HepG2 (cell line): ENCODE measurements at regions not wholly inside any gene's neighbourhood (a gene's known extent, or its start where the extent isn't known, plus 50 kb on each side); places are given as distances from the start of the nearest gene placed in this dataset.

Experiments
- ATAC-seq: fragments of 200-7000 bp; cut with Tn5 transposase; 3 replicates; pipeline ENCODE4 v1.9.1; 2020; ENCODE audit warnings: mild to moderate bottlenecking, moderate library complexity
- BruUV-seq: library from RNA; stranded (reverse); fragments of 400-500 nt; replicated peaks from 2 replicates; lab custom pipeline; 2021; lab: Mats Ljungman, UMichigan
- CTCF ChIA-PET: fragments of 300-600 bp; formaldehyde crosslinking; extraction: SDS; loops from one replicate; lab custom pipeline; 2021; ENCODE audit warnings: low total read pairs, inconsistent platforms, low intra/inter-chr PET ratio; lab: Yijun Ruan, JAX
- POLR2A ChIA-PET: fragments of 350-600 bp; sonication (Branson Sonifier 250); formaldehyde crosslinking; loops from one replicate; lab custom pipeline; 2020; ENCODE audit warnings: antibody characterized with exemption, inconsistent platforms; lab: Yijun Ruan, JAX
- DNase-seq: peaks from one replicate; pipeline ENCODE4 v3.0.0-alpha.2; 2015; ENCODE audit warnings: low spot score
- FAIRE-seq: peaks from 3 replicates; lab custom pipeline; 2011; peaks lifted over from hg19 to GRCh38; lab: Jason Lieb, UNC
- H2AFZ ChIP-seq: one replicate; pipeline ENCODE4 v1.6.1; 2011; ENCODE audit warnings: low read length, inconsistent platforms
- H3K27ac ChIP-seq: fragments of 300-600 bp; 3 replicates; pipeline ENCODE4 v1.8.0; 2011; ENCODE audit warnings: mixed run types, mild to moderate bottlenecking, mixed read lengths, low read length, inconsistent platforms; ENCODE audit not compliant: insufficient read depth; ENCODE audit errors: extremely low read length
- H3K27me3 ChIP-seq, 2 experiments: fragments of 200-600 bp in 1 of 2; 2 replicates in 1 of 2; 3 replicates in 1 of 2; pipeline versions ENCODE4 v1.6.0 to v1.8.0; 2011; ENCODE audit warnings: low read length in 2 of 2, mild to moderate bottlenecking in 2 of 2, moderate library complexity in 2 of 2, inconsistent platforms in 1 of 2; ENCODE audit not compliant: insufficient read depth in 2 of 2, control insufficient read depth in 1 of 2
- H3K36me3 ChIP-seq, 2 experiments: fragments of 200-600 bp in 1 of 2; replicated peaks in 1 of 2; 2 replicates in 1 of 2; 3 replicates in 1 of 2; pipeline versions ENCODE4 v1.5.1 to v1.8.0; 2011; ENCODE audit warnings: low read length in 2 of 2, inconsistent platforms in 1 of 2; ENCODE audit not compliant: insufficient read depth in 2 of 2, control insufficient read depth in 1 of 2
- H3K4me1 ChIP-seq: 2 replicates; pipeline ENCODE4 v1.5.1; 2012; ENCODE audit warnings: low read length, inconsistent platforms; ENCODE audit not compliant: insufficient read depth
- H3K4me2 ChIP-seq: 2 replicates; pipeline ENCODE4 v1.6.0; 2011; ENCODE audit warnings: low read depth, low read length, inconsistent platforms
- H3K4me3 ChIP-seq, 3 experiments: fragments of 200-600 bp in 1 of 3; sonication (generic), shearing (Covaris generic) in 1 of 3; replicated peaks in 1 of 3; 2 replicates each; pipeline ENCODE4 v1.5.1; 2011 to 2016; ENCODE audit warnings: low read length in 3 of 3, inconsistent platforms in 2 of 3, low read depth in 2 of 3, mild to moderate bottlenecking in 2 of 3, control low read depth in 1 of 3, mixed read lengths in 1 of 3; ENCODE audit not compliant: insufficient read depth in 1 of 3
- H3K79me2 ChIP-seq: one replicate; pipeline ENCODE4 v1.6.1; 2011; ENCODE audit warnings: low read length, inconsistent platforms; ENCODE audit not compliant: insufficient read depth
- H3K9ac ChIP-seq: 2 replicates; pipeline ENCODE4 v1.6.0; 2011; ENCODE audit warnings: mild to moderate bottlenecking, low read depth, low read length, inconsistent platforms; ENCODE audit not compliant: insufficient read depth
- H3K9me3 ChIP-seq: 2 replicates; pipeline ENCODE4 v1.5.1; 2012; ENCODE audit warnings: mild to moderate bottlenecking, low read length
- H4K20me1 ChIP-seq: 2 replicates; pipeline ENCODE4 v1.6.0; 2011; ENCODE audit warnings: inconsistent platforms, mild to moderate bottlenecking, low read length, moderate library complexity; ENCODE audit not compliant: insufficient read depth
- IKZF1 ChIP-seq: fragments of 450-650 bp; IDR thresholded peaks from 2 replicates; pipeline ENCODE4 v1.7.1; 2016
- MEIS2 ChIP-seq: sonication (generic); formaldehyde crosslinking; IDR thresholded peaks from 2 replicates; pipeline ENCODE4 v1.9.0; 2021; ENCODE audit warnings: mild to moderate bottlenecking, missing genetic modification reagents
- PAWR ChIP-seq: sonication (generic); formaldehyde crosslinking; IDR thresholded peaks from 2 replicates; pipeline ENCODE4 v1.4.0; 2020; ENCODE audit warnings: missing genetic modification reagents, mild to moderate bottlenecking, borderline replicate concordance
- PRMT3 ChIP-seq: sonication (generic); formaldehyde crosslinking; IDR thresholded peaks from 2 replicates; pipeline ENCODE4 v1.8.1; 2022; ENCODE audit warnings: low read depth, mild to moderate bottlenecking, moderate library complexity, missing genetic modification reagents, borderline replicate concordance
- SALL2 ChIP-seq: sonication (generic); formaldehyde crosslinking; IDR thresholded peaks from 2 replicates; pipeline ENCODE4 v1.8.1; 2023; ENCODE audit warnings: mild to moderate bottlenecking, missing genetic modification reagents, inconsistent platforms
- SKI ChIP-seq: fragments of 450-650 bp; IDR thresholded peaks from one replicate; pipeline ENCODE4 v1.6.1; 2018; ENCODE audit warnings: mild to moderate bottlenecking; ENCODE audit not compliant: partially characterized antibody
- SNAPC2 ChIP-seq: sonication (generic); formaldehyde crosslinking; IDR thresholded peaks from 2 replicates; pipeline ENCODE4 v1.8.1; 2022; ENCODE audit warnings: mild to moderate bottlenecking, missing genetic modification reagents
- SRY ChIP-seq: sonication (generic); formaldehyde crosslinking; IDR thresholded peaks from 2 replicates; pipeline ENCODE4 v1.8.0; 2022; ENCODE audit warnings: mild to moderate bottlenecking, missing genetic modification reagents
- XBP1 ChIP-seq: sonication (generic); formaldehyde crosslinking; IDR thresholded peaks from 2 replicates; pipeline ENCODE4 v1.5.0; 2020; ENCODE audit warnings: missing genetic modification reagents
- ZC3H13 ChIP-seq: sonication (generic); formaldehyde crosslinking; IDR thresholded peaks from 2 replicates; pipeline ENCODE4 v1.8.1; 2023; ENCODE audit warnings: mild to moderate bottlenecking, missing genetic modification reagents, moderate library complexity
- ZNF296 ChIP-seq: sonication (generic); formaldehyde crosslinking; conservative IDR thresholded peaks from 2 replicates; pipeline ENCODE4 v1.5.0; 2020; ENCODE audit warnings: mild to moderate bottlenecking, missing genetic modification reagents
- ZNF333 ChIP-seq: sonication (generic); formaldehyde crosslinking; IDR thresholded peaks from 2 replicates; pipeline ENCODE4 v1.4.0; 2020; ENCODE audit warnings: mild to moderate bottlenecking, missing genetic modification reagents, borderline replicate concordance
- ZNF549 ChIP-seq: sonication (generic); formaldehyde crosslinking; IDR thresholded peaks from 2 replicates; pipeline ENCODE4 v1.5.0; 2020; ENCODE audit warnings: missing genetic modification reagents
- ZNF619 ChIP-seq: sonication (generic); formaldehyde crosslinking; IDR thresholded peaks from 2 replicates; pipeline ENCODE4 v1.4.0; 2020; ENCODE audit warnings: mild to moderate bottlenecking, missing genetic modification reagents
- ZNF816 ChIP-seq: sonication (generic); formaldehyde crosslinking; IDR thresholded peaks from 2 replicates; pipeline ENCODE4 v1.8.0; 2022; ENCODE audit warnings: missing genetic modification reagents, mild to moderate bottlenecking, borderline replicate concordance
- WGBS: methylation state at CpG from one replicate; pipeline ENCODE4 v1.1.6; 2017; ENCODE audit warnings: low lambda C conversion rate; 5-methylcytosine and 5-hydroxymethylcytosine counted together
- in situ Hi-C: cut with HindIII; loops from 2 replicates; pipeline ENCODE4 v1.10.0; 2017; ENCODE audit warnings: low pct_unique_long_range_greater_than_20kb; ENCODE audit not compliant: extremely low pct_ligation_motif_present
- intact Hi-C: fragments of 100-400 bp; cut with micrococcal nuclease; formaldehyde crosslinking; loops from one replicate; pipeline ENCODE4 v1.10.0; 2022; ENCODE audit not compliant: unreplicated experiment
- TF ChIP-seq, protein P1 (sequence below): sonication (generic); formaldehyde crosslinking; IDR thresholded peaks from 2 replicates; pipeline ENCODE4 v1.4.0; 2020; ENCODE audit warnings: missing genetic modification reagents
- TF ChIP-seq, protein P2 (sequence below): sonication (generic); formaldehyde crosslinking; IDR thresholded peaks from 2 replicates; pipeline ENCODE4 v1.8.0; 2022; ENCODE audit warnings: mild to moderate bottlenecking, missing genetic modification reagents, moderate library complexity
- TF ChIP-seq, protein P3 (sequence below): sonication (generic); formaldehyde crosslinking; IDR thresholded peaks from 2 replicates; pipeline ENCODE4 v1.9.0; 2022; ENCODE audit warnings: missing genetic modification reagents, mild to moderate bottlenecking, borderline replicate concordance

DNA sequence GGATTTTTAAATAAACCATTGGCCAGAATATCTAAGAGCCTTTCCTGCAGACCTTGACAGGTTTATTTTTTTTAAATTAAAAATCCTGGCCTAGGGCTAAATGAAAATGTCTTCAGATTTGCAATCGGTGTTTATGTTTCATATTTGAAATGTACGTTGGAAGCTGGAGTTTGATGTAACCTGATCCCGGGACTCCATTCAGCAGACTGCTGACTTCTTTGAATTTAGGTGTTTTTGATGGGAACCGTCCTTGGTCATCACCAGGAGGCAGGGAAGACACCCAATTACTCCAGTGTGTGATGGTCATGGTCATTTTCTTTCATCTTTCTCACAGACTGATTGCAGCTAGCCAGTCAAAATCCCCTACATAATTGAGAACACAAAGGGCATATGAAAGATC lies 60.1 kb upstream of the BRINP1 start:
- H3K4me3 ChIP-seq, result no peak overlapping the region
- DNase-seq, result no peak
- BruUV-seq, result no TSS peak
- POLR2A ChIA-PET, result no interaction called here
- H3K9me3 ChIP-seq, result no peaks in the 10 kb centered on the region
- no peaks in the 10 kb centered on the region for H3K36me3 ChIP-seq
- no peaks in the 10 kb centered on the region for H3K4me1 ChIP-seq
- no peak overlapping the region for H3K9ac ChIP-seq
- in situ Hi-C loops (no loop called here), intact Hi-C loops (no loop called here)
- no peak for ATAC-seq
- no peaks in the 10 kb centered on the region for H4K20me1 ChIP-seq
- TF ChIP-seq PRMT3 (CRISPR knock-in tag) (no peak), IKZF1 (no peak), PAWR (CRISPR knock-in tag) (no peak), ZNF549 (CRISPR knock-in tag) (no peak), SKI (no peak), ZNF619 (CRISPR knock-in tag) (no peak), ZNF333 (CRISPR knock-in tag) (no peak), SALL2 (CRISPR knock-in tag) (no peak), XBP1 (CRISPR knock-in tag) (no peak), MEIS2 (CRISPR knock-in tag) (no peak), SNAPC2 (no peak), ZNF816 (no peak), ZC3H13 (CRISPR knock-in tag) (no peak), SRY (no peak), ZNF296 (CRISPR knock-in tag) (no peak)
- TF ChIP-seq, protein P1, sequence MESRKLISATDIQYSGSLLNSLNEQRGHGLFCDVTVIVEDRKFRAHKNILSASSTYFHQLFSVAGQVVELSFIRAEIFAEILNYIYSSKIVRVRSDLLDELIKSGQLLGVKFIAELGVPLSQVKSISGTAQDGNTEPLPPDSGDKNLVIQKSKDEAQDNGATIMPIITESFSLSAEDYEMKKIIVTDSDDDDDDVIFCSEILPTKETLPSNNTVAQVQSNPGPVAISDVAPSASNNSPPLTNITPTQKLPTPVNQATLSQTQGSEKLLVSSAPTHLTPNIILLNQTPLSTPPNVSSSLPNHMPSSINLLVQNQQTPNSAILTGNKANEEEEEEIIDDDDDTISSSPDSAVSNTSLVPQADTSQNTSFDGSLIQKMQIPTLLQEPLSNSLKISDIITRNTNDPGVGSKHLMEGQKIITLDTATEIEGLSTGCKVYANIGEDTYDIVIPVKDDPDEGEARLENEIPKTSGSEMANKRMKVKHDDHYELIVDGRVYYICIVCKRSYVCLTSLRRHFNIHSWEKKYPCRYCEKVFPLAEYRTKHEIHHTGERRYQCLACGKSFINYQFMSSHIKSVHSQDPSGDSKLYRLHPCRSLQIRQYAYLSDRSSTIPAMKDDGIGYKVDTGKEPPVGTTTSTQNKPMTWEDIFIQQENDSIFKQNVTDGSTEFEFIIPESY (CRISPR knock-in tag), result no peak
- TF ChIP-seq, protein P2, sequence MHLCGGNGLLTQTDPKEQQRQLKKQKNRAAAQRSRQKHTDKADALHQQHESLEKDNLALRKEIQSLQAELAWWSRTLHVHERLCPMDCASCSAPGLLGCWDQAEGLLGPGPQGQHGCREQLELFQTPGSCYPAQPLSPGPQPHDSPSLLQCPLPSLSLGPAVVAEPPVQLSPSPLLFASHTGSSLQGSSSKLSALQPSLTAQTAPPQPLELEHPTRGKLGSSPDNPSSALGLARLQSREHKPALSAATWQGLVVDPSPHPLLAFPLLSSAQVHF, result no peak
- TF ChIP-seq, protein P3, sequence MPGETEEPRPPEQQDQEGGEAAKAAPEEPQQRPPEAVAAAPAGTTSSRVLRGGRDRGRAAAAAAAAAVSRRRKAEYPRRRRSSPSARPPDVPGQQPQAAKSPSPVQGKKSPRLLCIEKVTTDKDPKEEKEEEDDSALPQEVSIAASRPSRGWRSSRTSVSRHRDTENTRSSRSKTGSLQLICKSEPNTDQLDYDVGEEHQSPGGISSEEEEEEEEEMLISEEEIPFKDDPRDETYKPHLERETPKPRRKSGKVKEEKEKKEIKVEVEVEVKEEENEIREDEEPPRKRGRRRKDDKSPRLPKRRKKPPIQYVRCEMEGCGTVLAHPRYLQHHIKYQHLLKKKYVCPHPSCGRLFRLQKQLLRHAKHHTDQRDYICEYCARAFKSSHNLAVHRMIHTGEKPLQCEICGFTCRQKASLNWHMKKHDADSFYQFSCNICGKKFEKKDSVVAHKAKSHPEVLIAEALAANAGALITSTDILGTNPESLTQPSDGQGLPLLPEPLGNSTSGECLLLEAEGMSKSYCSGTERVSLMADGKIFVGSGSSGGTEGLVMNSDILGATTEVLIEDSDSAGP (CRISPR knock-in tag), result no peak
- CTCF ChIA-PET, result no interaction called here
- no peaks in the 10 kb centered on the region for H3K27me3 ChIP-seq
- H3K27ac ChIP-seq, result no peak overlapping the region
- no peak for FAIRE-seq
- no peaks in the 10 kb centered on the region for H3K79me2 ChIP-seq
- H3K4me2 ChIP-seq, result no peak overlapping the region
- 0% methylated on average over 4 of the region's 4 CpGs for WGBS
- no peak overlapping the region for H2AFZ ChIP-seq
